ENCODE measurements at regions not wholly inside any gene's neighbourhood (a gene's known extent, or its start where the extent isn't known, plus 50 kb on each side); places are given as distances from the start of the nearest gene placed in this dataset.
"Not testable (repeated sequence)": the region's sequence is repeated elsewhere in the genome, so short reads cannot be mapped to it uniquely, and the experiment has no call there.

DNA sequence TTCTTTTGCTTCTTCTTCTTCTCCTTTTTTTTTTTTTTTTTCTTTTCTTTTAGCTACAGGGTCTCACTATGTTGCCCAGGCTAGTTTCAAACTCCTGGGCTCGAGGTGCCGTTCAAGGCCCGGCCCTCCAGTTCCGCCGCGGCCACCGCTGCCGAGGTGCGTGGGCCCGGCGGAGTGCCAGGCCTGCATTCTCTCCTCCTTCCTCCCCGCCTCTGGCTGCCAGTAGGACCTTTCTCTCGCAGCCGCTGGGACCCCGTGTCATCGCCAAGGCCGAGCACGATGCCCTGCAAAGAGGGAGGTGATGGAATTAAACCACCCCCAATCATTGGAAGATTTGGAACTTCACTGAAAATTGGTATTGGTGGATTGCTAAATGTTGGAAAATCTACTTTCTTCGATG is 195.8 kb downstream of the CDRT15L2 start:
- DNase-seq (ENCODE audit: low spot score in 2 of 2) (no peak), ATAC-seq (no peak)
- H3K27ac Mint-ChIP-seq, result no peak overlapping the region
- H3K36me3 Mint-ChIP-seq, result no peaks in the 10 kb centered on the region
- no peak overlapping the region for H3K4me3 Mint-ChIP-seq
- no peaks in the 10 kb centered on the region for H3K9me3 Mint-ChIP-seq
- H3K4me1 Mint-ChIP-seq, result no peaks in the 10 kb centered on the region

DNA sequence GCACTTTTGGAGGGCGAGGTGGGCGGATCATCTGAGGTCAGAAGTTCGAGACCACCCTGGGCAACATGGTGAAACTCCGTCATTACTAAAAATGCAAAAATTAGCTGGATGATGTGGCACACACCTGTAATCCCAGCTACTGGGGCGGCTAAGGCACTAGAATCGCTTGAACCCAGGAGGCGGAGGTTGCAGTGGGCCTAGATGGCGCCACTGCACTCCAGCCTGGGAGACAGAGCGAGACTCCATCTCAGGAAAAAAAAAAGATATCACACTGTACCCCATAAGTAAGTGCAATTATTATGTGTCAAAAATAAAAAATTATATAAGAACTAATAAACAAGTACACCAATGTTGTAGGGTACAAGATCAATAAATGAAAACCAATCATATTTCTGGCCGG is 200.0 kb downstream of the CDRT15L2 start:
- no peak for ATAC-seq
- H3K36me3 Mint-ChIP-seq, result no peaks in the 10 kb centered on the region
- no peaks in the 10 kb centered on the region for H3K4me1 Mint-ChIP-seq
- DNase-seq (ENCODE audit: low spot score in 2 of 2), result no peak
- H3K27ac Mint-ChIP-seq, result no peak overlapping the region
- no peak overlapping the region for H3K4me3 Mint-ChIP-seq
- no peaks in the 10 kb centered on the region for H3K9me3 Mint-ChIP-seq

DNA sequence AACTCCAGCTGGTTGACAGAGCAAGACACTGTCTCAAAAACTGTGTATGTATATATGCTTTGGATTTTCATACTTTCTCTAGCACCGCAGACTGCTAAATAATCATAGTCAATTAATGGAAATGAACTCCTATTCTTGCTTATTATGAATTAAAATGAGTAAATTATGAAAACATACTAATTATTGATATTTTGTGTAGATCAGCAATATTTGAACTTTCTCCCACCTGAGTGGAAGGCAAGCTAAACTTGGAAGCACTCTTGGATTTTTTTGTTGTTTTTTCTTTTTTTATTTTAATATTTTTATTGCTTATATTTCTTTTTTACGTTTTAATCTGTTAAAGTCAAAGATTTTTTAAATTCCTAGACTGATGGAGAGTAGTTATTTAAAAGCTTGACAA is 201.7 kb downstream of the CDRT15L2 start:
- Mint-ChIP-seq H3K36me3 (no peaks in the 10 kb centered on the region), H3K9me3 (no peaks in the 10 kb centered on the region), H3K27ac (no peak overlapping the region), H3K4me3 (no peak overlapping the region), H3K4me1 (no peaks in the 10 kb centered on the region)
- DNase-seq (ENCODE audit: low spot score in 2 of 2) (no peak), ATAC-seq (no peak)

DNA sequence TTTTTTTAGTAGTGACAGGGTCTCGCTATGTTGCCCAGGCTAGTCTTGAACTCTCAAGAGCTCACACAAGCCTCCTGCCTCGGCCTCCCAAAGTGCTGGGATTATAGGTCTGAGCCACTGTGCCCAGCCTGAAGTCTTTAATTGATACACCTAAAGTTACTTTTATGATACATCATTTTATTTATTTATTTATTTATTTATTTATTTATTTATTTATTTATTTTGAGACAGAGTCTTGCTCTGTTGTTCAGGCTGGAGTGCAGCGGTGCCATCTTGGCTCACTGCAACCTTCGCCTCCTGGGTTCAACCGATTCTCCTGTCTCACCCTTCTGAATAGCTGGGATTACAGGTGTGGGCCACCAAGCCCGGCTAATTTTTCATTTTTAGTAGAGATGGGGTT is 202.3 kb downstream of the CDRT15L2 start:
- H3K9me3 Mint-ChIP-seq, H3K27ac Mint-ChIP-seq, ATAC-seq: not testable (repeated sequence)

DNA sequence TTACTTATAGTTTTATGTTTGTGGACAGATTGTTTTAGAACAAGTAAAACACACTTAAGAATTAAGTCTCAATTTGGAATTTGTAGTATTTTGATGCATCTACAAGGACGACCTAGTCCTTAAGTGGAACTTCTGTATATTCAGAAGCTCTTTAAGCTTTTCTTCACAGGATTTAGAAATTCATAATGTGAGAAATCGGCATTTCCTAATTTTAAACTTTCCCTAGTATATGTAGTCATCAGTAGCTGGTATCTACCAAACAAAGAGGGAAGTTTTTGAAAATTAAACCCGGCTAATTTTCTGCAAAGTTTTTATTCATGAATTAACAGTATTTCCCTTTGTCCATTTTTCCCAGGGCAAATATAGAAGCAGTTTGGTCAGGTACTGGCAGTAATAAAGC is 203.6 kb downstream of the CDRT15L2 start:
- Mint-ChIP-seq H3K4me3 (no peak overlapping the region), H3K36me3 (no peaks in the 10 kb centered on the region)

More for the DNA sequence above, 202.3 kb downstream of the CDRT15L2 start:
- DNase-seq (ENCODE audit: low spot score in 2 of 2); H3K4me1 Mint-ChIP-seq; H3K4me3 Mint-ChIP-seq; H3K36me3 Mint-ChIP-seq: not testable (repeated sequence)

DNA sequence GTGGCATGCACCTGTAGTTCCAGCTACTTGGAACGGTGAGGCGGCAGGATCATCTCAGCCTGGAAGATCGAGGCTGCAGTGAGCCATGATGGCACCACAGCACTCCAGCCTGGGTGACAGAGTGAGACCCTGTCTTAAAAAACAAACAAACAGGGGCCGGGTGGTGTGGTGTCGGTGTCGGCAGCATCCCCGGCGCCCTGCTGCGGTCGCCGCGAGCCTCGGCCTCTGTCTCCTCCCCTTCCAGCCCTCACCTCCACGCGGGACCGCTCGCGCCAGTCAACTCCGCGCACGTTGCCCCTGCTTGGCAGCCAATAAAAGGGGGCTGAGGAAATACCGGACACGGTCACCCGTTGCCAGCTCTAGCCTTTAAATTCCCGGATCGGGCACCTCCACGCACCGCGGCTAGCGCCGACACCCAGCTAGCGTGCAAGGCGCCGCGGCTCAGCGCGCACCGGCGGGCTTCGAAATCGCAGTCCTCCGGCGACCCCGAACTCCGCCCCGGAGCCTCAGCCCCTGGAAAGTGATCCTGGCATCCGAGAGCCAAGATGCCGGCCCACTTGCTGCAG is 204.7 kb downstream of the CDRT15L2 start:
- Mint-ChIP-seq H3K4me3 (no peak overlapping the region), H3K9me3 (no peaks in the 10 kb centered on the region), H3K4me1 (no peaks in the 10 kb centered on the region), H3K27ac (no peak overlapping the region), H3K36me3 (no peaks in the 10 kb centered on the region)
- DNase-seq (ENCODE audit: low spot score in 2 of 2) (no peak), ATAC-seq (peak; percentile 62)

More for the DNA sequence above, 203.6 kb downstream of the CDRT15L2 start:
- DNase-seq (ENCODE audit: low spot score in 2 of 2) (no peak), ATAC-seq (no peak)
- no peak overlapping the region for H3K27ac Mint-ChIP-seq
- H3K9me3 Mint-ChIP-seq, result no peaks in the 10 kb centered on the region
- H3K4me1 Mint-ChIP-seq, result no peaks in the 10 kb centered on the region

DNA sequence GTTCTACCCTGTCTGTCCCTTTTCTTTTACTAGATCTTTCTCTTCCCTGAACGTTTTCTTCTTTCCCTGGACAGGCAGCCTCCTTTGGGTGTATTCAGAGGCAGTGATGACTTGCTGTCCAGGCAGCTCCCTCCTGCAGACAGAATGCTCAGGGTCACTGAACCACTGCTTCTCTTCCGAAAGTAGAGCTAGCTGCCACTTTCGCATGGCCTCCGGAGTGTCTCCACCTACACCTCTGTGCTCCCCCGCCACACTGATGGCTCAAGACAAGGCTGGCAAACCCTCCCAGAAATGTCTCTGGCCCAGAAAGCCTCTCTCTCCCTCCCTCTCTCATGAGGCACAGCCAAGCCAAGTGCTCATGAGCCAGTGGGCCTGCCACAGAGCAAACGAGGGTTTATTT is 207.8 kb downstream of the CDRT15L2 start:
- Mint-ChIP-seq H3K27ac (no peak overlapping the region), H3K4me1 (no peaks in the 10 kb centered on the region), H3K4me3 (no peak overlapping the region), H3K36me3 (no peaks in the 10 kb centered on the region), H3K9me3 (no peaks in the 10 kb centered on the region)
- ATAC-seq, result no peak
- no peak for DNase-seq (ENCODE audit: low spot score in 2 of 2)

DNA sequence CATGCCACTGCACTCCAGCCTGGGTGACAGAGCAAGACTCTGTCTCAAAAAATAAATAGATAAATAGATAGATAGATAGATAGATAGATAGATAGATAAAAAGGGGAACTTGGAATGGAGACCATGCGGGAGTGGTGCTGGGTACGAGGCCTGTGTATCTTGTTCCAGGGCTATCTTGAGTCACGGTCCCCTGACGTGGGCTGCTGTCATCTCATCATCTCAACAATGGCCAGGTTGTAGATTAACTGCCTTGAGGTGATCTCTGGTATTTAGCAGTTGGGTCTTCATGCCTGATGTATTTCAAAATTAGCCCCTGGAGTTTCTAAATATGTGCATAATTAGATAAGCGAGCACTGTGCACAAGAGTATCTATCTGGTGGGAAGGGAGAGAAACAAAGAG is 212.1 kb downstream of the CDRT15L2 start:
- DNase-seq (ENCODE audit: low spot score in 2 of 2), result no peak
- H3K4me3 Mint-ChIP-seq, result no peak overlapping the region
- no peak overlapping the region for H3K27ac Mint-ChIP-seq
- ATAC-seq, result no peak
- H3K4me1 Mint-ChIP-seq, result no peaks in the 10 kb centered on the region
- no peaks in the 10 kb centered on the region for H3K36me3 Mint-ChIP-seq
- H3K9me3 Mint-ChIP-seq, result no peaks in the 10 kb centered on the region

DNA sequence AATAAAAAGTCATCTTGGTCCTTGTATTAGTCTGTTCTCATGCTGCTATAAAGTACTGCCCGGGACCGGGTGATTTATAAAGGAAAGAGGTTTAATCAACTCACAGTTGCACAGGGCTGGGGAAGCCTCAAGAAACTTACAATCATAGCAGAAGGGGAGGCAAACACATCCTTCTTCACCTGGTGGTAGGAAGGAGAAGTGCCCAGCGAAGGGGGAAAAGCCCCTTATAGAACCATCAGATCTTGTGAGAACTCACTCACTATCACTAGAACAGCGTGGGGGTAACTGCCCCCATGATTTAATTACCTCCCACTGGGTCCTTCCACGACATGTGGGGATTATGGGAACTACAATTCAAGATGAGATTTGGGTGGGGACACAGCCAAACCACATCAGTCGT is 215.0 kb downstream of the CDRT15L2 start:
- ATAC-seq; H3K36me3 Mint-ChIP-seq; DNase-seq (ENCODE audit: low spot score in 2 of 2); H3K27ac Mint-ChIP-seq; H3K4me3 Mint-ChIP-seq; H3K9me3 Mint-ChIP-seq: not testable (repeated sequence)
- peaks cover 13% of the 10 kb centered on the region for H3K4me1 Mint-ChIP-seq

DNA sequence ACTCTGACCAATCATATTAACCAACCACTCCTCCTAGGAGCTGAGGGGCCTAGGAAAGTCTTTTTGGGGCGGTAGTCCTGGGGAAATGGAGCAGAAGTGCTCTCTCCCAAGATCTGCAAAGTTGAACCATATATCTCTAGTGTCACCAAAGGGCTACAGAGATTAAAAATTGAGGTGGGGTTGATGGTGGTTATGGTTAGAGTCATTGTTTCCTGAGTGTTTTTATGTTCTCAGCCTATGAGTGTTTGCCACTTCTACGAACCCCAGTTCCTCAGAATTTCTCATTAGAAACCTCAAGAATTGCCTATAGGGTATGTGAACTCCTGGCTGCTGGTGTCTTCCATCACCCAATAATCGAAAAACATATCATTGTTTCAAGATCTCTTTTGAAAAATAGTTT is 217.8 kb downstream of the CDRT15L2 start:
- Mint-ChIP-seq H3K4me1 (peaks cover 13% of the 10 kb centered on the region), H3K4me3 (no peak overlapping the region), H3K9me3 (no peaks in the 10 kb centered on the region), H3K36me3 (no peaks in the 10 kb centered on the region), H3K27ac (no peak overlapping the region)
- no peak for DNase-seq (ENCODE audit: low spot score in 2 of 2)
- peak; percentile 77 for ATAC-seq

DNA sequence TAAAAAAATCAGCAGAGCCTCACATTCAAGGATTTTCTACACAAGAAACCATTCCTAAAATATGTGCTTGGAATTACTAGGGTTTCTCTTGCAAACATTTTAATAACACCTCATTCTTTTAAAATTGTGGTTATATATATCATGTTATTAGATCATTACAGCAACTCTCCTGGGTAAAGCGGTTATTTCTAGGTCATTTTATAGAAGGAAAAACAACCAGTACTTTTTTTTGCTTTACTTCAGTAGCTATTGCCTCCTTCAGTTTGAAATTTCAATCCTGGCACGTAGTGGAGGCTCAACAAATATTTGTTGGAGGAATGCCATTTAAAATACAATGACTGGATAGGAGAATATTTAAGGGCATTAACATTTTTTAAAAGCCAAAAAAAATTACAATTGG is 220.6 kb downstream of the CDRT15L2 start:
- H3K4me3 Mint-ChIP-seq, result no peak overlapping the region
- no peak for ATAC-seq
- no peaks in the 10 kb centered on the region for H3K9me3 Mint-ChIP-seq
- no peak overlapping the region for H3K27ac Mint-ChIP-seq
- DNase-seq (ENCODE audit: low spot score in 2 of 2), result no peak
- H3K36me3 Mint-ChIP-seq, result no peaks in the 10 kb centered on the region
- peaks cover 13% of the 10 kb centered on the region for H3K4me1 Mint-ChIP-seq

DNA sequence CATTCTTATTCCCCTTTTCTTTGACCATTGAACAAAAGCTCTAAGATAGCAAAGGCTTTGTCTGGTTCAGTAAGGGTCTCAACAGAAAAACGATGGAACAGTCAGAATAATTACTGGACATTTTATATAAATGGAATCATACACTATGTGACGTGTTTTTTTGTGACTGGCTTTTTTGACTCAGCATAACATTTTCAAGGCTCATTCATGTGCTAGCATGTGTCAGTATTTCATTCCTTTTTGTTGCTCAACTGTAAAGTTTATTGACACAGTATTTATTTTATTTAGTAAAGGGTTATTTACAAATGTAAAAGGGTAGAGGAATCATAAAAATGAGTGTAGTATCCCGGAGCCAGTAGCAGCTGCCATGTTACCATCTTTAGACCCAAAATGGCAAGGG is 226.2 kb downstream of the CDRT15L2 start:
- Mint-ChIP-seq H3K4me3 (no peak overlapping the region), H3K9me3 (no peaks in the 10 kb centered on the region), H3K27ac (no peak overlapping the region), H3K36me3 (no peaks in the 10 kb centered on the region), H3K4me1 (no peaks in the 10 kb centered on the region)
- ATAC-seq (no peak), DNase-seq (ENCODE audit: low spot score in 2 of 2) (no peak)

DNA sequence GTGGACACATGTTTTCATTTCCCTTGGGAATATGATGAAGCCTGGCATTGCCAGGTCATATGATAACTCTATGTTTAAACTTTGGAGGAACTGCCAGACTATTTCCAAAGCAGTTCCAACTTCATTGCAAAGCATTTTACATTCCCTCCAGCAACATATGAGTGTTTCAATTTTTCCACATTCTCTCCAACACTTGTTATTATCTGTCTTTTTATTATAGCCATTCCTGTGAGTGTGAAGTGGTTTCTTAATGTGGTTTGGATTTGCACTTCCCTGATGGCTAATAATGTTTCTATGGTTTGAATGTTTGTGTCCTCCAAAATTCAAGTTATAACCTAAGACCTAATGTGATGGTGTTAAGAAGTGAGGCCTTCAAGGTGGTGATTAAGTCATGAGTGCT is 228.0 kb downstream of the CDRT15L2 start:
- not testable (repeated sequence) for H3K4me3 Mint-ChIP-seq; H3K9me3 Mint-ChIP-seq; H3K27ac Mint-ChIP-seq; DNase-seq (ENCODE audit: low spot score in 2 of 2); H3K4me1 Mint-ChIP-seq; H3K36me3 Mint-ChIP-seq; ATAC-seq

DNA sequence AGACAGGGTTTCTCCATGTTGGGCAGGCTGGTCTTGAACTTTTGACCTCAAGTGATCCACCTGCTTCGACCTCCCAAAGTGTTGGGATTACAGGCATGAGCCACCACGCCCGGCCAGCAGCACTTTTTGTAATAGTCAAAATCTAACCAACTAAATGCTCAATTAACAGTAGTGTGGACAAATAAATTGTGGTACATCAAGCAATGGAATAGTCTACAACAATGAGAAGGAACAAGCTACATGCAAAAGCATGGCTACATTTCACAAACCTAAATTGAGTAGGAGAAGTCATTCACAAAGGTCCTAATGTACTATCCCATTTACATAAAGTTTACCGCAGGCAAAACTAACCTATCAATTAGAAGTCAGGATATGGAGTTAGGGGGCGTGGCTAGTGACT is 227.4 kb downstream of the USP22 start:
- not testable (repeated sequence) for ATAC-seq; H3K27ac Mint-ChIP-seq; H3K36me3 Mint-ChIP-seq; DNase-seq (ENCODE audit: low spot score in 2 of 2); H3K4me3 Mint-ChIP-seq; H3K4me1 Mint-ChIP-seq; H3K9me3 Mint-ChIP-seq

DNA sequence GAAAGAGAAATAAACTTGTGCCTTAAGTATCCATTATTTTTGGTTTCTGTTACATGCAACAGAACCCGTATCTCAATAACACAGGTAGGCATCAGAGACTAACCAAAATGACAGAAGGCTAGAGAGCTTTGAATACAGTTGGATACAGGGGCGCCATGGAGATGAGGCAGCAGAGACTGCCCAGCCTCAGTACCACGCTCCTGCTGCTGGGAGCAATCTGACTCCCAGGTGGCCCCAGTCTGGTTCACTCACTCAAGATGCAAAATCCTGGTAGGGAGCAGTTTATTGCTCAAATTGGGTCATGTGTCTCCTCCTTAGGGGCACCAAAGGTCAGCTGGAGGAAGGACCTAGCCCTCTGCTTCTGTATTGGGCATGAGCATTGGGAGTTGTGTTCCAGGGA is 218.9 kb downstream of the USP22 start:
- H3K36me3 Mint-ChIP-seq, result no peaks in the 10 kb centered on the region
- no peak overlapping the region for H3K4me3 Mint-ChIP-seq
- H3K27ac Mint-ChIP-seq, result no peak overlapping the region
- ATAC-seq (no peak), DNase-seq (ENCODE audit: low spot score in 2 of 2) (no peak)
- no peaks in the 10 kb centered on the region for H3K9me3 Mint-ChIP-seq
- H3K4me1 Mint-ChIP-seq, result no peaks in the 10 kb centered on the region

DNA sequence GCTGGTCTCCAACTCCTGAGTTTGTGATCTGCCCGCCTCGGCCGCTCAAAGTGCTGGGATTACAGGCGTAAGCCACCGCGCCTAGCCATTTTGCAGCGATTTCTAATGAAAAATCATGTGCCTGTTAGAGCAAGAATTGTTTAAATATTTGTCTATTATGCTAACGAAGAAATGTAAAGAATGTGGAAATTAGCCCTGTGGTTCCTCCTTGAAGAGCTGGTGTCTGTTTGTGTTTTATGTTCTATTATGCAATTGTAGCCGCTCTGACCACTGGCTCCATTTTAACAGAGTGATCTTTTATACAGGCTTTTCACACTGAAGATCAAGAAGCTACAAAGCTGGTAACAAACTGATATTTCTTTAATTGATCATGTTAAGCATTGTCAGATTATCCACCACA is 217.3 kb downstream of the USP22 start:
- H3K27ac Mint-ChIP-seq, result no peak overlapping the region
- no peaks in the 10 kb centered on the region for H3K9me3 Mint-ChIP-seq
- no peak for DNase-seq (ENCODE audit: low spot score in 2 of 2)
- H3K36me3 Mint-ChIP-seq, result no peaks in the 10 kb centered on the region
- no peaks in the 10 kb centered on the region for H3K4me1 Mint-ChIP-seq
- no peak overlapping the region for H3K4me3 Mint-ChIP-seq
- ATAC-seq, result no peak

DNA sequence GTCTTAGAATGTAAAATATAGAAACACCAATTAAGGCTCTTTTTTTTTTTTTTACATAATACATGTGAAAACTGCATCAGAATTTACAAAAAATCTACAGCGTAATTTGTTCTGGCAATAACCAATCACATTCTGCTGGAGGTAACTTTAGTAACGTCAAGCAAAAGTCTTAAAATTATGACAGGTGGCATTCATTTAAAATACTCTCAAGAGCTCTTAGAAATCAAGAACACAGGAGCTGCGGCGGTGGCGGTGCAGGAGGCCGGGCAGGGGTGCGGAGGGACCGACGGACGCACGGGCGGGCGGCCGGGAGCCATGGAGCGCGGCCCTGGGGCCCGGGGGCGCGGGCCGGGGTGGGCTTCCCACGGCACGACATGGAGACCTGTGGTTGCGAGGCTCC is 202.4 kb downstream of the USP22 start:
- not testable (repeated sequence) for DNase-seq (ENCODE audit: low spot score in 2 of 2); ATAC-seq; H3K4me3 Mint-ChIP-seq; H3K4me1 Mint-ChIP-seq; H3K36me3 Mint-ChIP-seq; H3K27ac Mint-ChIP-seq; H3K9me3 Mint-ChIP-seq
